ENCODE measurements at regions not wholly inside any gene's neighbourhood (a gene's known extent, or its start where the extent isn't known, plus 50 kb on each side); places are given as distances from the start of the nearest gene placed in this dataset.

DNA sequence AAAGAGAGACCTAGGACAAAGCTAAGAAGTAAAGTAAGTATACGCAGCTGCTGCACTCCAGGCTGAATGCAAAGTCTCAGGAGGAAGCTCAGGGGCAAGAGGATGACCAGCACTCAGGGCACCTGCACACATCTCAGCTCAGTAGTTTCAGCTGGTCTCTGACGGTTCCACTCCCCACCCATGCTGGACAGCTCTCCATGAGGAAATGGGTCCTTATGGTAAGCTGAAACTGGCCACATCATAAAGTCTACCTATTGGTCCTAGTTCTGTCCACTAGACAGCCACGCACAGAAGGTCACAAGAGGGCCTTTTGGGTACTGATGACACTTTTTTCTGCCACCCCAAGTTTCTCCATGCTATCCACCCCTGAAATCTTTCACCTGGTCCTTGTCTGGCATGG is 215.3 kb downstream of the TTC32 start:
- no peaks in the 10 kb centered on the region for H3K9me2 ChIP-seq (ENCODE audit: low read depth, low read length)
- TF ChIP-seq, protein P1, sequence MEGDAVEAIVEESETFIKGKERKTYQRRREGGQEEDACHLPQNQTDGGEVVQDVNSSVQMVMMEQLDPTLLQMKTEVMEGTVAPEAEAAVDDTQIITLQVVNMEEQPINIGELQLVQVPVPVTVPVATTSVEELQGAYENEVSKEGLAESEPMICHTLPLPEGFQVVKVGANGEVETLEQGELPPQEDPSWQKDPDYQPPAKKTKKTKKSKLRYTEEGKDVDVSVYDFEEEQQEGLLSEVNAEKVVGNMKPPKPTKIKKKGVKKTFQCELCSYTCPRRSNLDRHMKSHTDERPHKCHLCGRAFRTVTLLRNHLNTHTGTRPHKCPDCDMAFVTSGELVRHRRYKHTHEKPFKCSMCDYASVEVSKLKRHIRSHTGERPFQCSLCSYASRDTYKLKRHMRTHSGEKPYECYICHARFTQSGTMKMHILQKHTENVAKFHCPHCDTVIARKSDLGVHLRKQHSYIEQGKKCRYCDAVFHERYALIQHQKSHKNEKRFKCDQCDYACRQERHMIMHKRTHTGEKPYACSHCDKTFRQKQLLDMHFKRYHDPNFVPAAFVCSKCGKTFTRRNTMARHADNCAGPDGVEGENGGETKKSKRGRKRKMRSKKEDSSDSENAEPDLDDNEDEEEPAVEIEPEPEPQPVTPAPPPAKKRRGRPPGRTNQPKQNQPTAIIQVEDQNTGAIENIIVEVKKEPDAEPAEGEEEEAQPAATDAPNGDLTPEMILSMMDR (IDR thresholded peaks at IDR 0.05; ENCODE audit: low read length) = no peak
- no peak for TF ChIP-seq EZH2 (IDR thresholded peaks at IDR 0.05; ENCODE audit: borderline replicate concordance, low read length)
- H3K27ac ChIP-seq (ENCODE audit: low read depth, low read length, poor library complexity, severe bottlenecking) = no peak overlapping the region
- H3K9ac ChIP-seq (ENCODE audit: low read length) = no peak overlapping the region
- H4K20me1 ChIP-seq (ENCODE audit: insufficient read depth, low read length) = no peaks in the 10 kb centered on the region; the same call in 1 of the 2 replicates
- no peak overlapping the region for H2AFZ ChIP-seq (ENCODE audit: low read length)
- no peak overlapping the region for H3K4me2 ChIP-seq (ENCODE audit: low read length)
- H3K4me3 ChIP-seq (ENCODE audit: low read depth, low read length, poor library complexity, severe bottlenecking) = no peak overlapping the region
- no peaks in the 10 kb centered on the region for H3K79me2 ChIP-seq (ENCODE audit: insufficient read depth, low read length)
- H3K27me3 ChIP-seq (ENCODE audit: insufficient read depth, low read length) = 0 out of 2 replicates have a peak, but pooled peaks cover 3% of the 10 kb centered on the region
- no peaks in the 10 kb centered on the region for H3K4me1 ChIP-seq (ENCODE audit: insufficient read depth, low read length, severe bottlenecking)
- H3F3A ChIP-seq (ENCODE audit: insufficient read depth, low read length) = no peaks in the 10 kb centered on the region
- H3K9me3 ChIP-seq (ENCODE audit: low read length) = no peaks in the 10 kb centered on the region
- H3K36me3 ChIP-seq (ENCODE audit: insufficient read depth, low read length) = no peaks in the 10 kb centered on the region

DNA sequence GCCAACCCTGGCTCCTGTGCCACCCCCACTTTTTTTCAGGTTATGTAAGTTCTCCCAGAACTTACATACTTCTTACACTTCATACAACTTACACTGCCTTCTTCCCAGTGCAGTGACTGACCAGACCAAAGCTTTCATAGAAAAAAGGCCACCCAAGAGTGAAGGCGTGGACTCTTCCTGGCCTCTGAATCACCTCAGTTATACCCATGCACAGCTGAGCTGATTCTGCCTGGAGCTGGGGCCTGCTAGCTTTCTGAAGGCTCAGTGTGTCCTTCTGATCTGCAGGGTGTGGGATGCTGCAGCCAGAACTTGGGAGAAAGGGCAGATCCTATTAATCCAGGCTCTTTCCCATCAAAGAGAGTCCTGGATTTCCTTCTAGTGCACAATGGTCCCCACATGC is 216.1 kb downstream of the TTC32 start:
- no peak overlapping the region for H3K4me2 ChIP-seq (ENCODE audit: low read length)
- H3K4me1 ChIP-seq (ENCODE audit: insufficient read depth, low read length, severe bottlenecking) = no peaks in the 10 kb centered on the region
- no peak overlapping the region for H3K4me3 ChIP-seq (ENCODE audit: low read depth, low read length, poor library complexity, severe bottlenecking)
- no peak overlapping the region for H3K9ac ChIP-seq (ENCODE audit: low read length)
- H3K27ac ChIP-seq (ENCODE audit: low read depth, low read length, poor library complexity, severe bottlenecking) = no peak overlapping the region
- H3K9me2 ChIP-seq (ENCODE audit: low read depth, low read length) = no peaks in the 10 kb centered on the region
- no peak overlapping the region for H2AFZ ChIP-seq (ENCODE audit: low read length)
- no peaks in the 10 kb centered on the region for H3K9me3 ChIP-seq (ENCODE audit: low read length)
- no peaks in the 10 kb centered on the region; the same call in 1 of the 2 replicates for H4K20me1 ChIP-seq (ENCODE audit: insufficient read depth, low read length)
- no peak for TF ChIP-seq EZH2 (IDR thresholded peaks at IDR 0.05; ENCODE audit: borderline replicate concordance, low read length)
- TF ChIP-seq, protein P1 (IDR thresholded peaks at IDR 0.05; ENCODE audit: low read length) = no peak
- H3K79me2 ChIP-seq (ENCODE audit: insufficient read depth, low read length) = no peaks in the 10 kb centered on the region
- H3K36me3 ChIP-seq (ENCODE audit: insufficient read depth, low read length) = no peaks in the 10 kb centered on the region
- H3K27me3 ChIP-seq (ENCODE audit: insufficient read depth, low read length) = 0 out of 2 replicates have a peak, but pooled peaks cover 3% of the 10 kb centered on the region
- no peaks in the 10 kb centered on the region for H3F3A ChIP-seq (ENCODE audit: insufficient read depth, low read length)

DNA sequence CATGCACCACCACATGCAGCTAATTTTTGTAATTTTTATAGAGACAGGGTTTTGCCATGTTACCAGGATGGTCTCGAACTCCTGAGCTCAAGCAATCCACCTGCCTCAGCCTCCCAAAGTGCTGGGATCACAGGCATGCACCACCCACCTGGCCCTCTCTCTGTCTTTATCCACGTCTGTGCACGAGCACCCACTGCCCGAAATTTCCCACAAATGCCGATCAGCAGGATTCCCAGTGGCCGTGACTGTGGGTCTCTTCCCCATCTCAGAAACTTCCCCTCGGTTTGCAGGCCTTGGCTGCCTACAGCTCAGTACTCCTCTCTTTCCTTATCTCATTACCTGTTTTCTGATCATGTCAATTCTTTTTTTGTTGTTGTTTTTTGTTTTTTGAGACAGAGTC is 217.3 kb downstream of the TTC32 start:
- no peaks in the 10 kb centered on the region for H3K9me3 ChIP-seq (ENCODE audit: low read length)
- H3K79me2 ChIP-seq (ENCODE audit: insufficient read depth, low read length) = no peaks in the 10 kb centered on the region
- H3K27ac ChIP-seq (ENCODE audit: low read depth, low read length, poor library complexity, severe bottlenecking) = no peak overlapping the region
- no peak overlapping the region for H2AFZ ChIP-seq (ENCODE audit: low read length)
- H3K9ac ChIP-seq (ENCODE audit: low read length) = no peak overlapping the region
- H3K4me1 ChIP-seq (ENCODE audit: insufficient read depth, low read length, severe bottlenecking) = no peaks in the 10 kb centered on the region
- TF ChIP-seq EZH2 (IDR thresholded peaks at IDR 0.05; ENCODE audit: borderline replicate concordance, low read length) = no peak
- TF ChIP-seq, protein P1 (IDR thresholded peaks at IDR 0.05; ENCODE audit: low read length) = no peak
- H3K27me3 ChIP-seq (ENCODE audit: insufficient read depth, low read length) = 0 out of 2 replicates have a peak, but pooled peaks cover 3% of the 10 kb centered on the region
- H3K4me2 ChIP-seq (ENCODE audit: low read length) = no peak overlapping the region
- no peaks in the 10 kb centered on the region for H3K36me3 ChIP-seq (ENCODE audit: insufficient read depth, low read length)
- H3F3A ChIP-seq (ENCODE audit: insufficient read depth, low read length) = no peaks in the 10 kb centered on the region
- no peaks in the 10 kb centered on the region; the same call in 1 of the 2 replicates for H4K20me1 ChIP-seq (ENCODE audit: insufficient read depth, low read length)
- no peak overlapping the region for H3K4me3 ChIP-seq (ENCODE audit: low read depth, low read length, poor library complexity, severe bottlenecking)
- H3K9me2 ChIP-seq (ENCODE audit: low read depth, low read length) = no peaks in the 10 kb centered on the region

All from OCI-LY1 (cell line).